Neuron (in vitro differentiated cells): ENCODE measurements at regions not wholly inside any gene's neighbourhood (a gene's known extent, or its start where the extent isn't known, plus 50 kb on each side); places are given as distances from the start of the nearest gene placed in this dataset.

Source experiments
- H2AFZ ChIP-seq: one replicate; pipeline ENCODE4 v1.6.1; 2013; ENCODE audit warnings: low read depth, mild to moderate bottlenecking, inconsistent platforms, low read length, moderate library complexity
- H3K27me3 ChIP-seq: one replicate; pipeline ENCODE4 v1.6.1; 2013; ENCODE audit warnings: low read length; ENCODE audit not compliant: insufficient read depth
- H3K36me3 ChIP-seq: one replicate; pipeline ENCODE4 v1.6.1; 2013; ENCODE audit warnings: low read length; ENCODE audit not compliant: insufficient read depth
- H3K4me1 ChIP-seq: one replicate; pipeline ENCODE4 v1.6.1; 2013; ENCODE audit warnings: low read length; ENCODE audit not compliant: insufficient read depth
- H3K4me3 ChIP-seq: 2 replicates; pipeline ENCODE4 v1.5.1; 2013; ENCODE audit warnings: mild to moderate bottlenecking, low read length, moderate library complexity
- H3K9me3 ChIP-seq: one replicate; pipeline ENCODE4 v1.6.1; 2013; ENCODE audit warnings: low read length

GRCh38 chr10:58996866-58997265 is 179.6 kb upstream of the PHYHIPL start:
- Histone ChIP-seq H3K36me3 (no peaks in the 10 kb centered on the region), H3K4me1 (peaks cover 11% of the 10 kb centered on the region), H3K4me3 (no peak overlapping the region), H3K27me3 (peaks cover 2% of the 10 kb centered on the region), H3K9me3 (no peaks in the 10 kb centered on the region), H2AFZ (no peak overlapping the region)

GRCh38 chr10:58998924-58999713 is 177.3 kb upstream of the PHYHIPL start:
- H3K27me3 ChIP-seq = peaks cover 2% of the 10 kb centered on the region
- no peak overlapping the region for H3K4me3 ChIP-seq
- no peak overlapping the region for H2AFZ ChIP-seq
- no peaks in the 10 kb centered on the region for H3K36me3 ChIP-seq
- H3K4me1 ChIP-seq = peaks cover 3% of the 10 kb centered on the region
- H3K9me3 ChIP-seq = no peaks in the 10 kb centered on the region

- no peaks in the 10 kb centered on the region for H3K9me3 ChIP-seq
- no peaks in the 10 kb centered on the region for H3K4me1 ChIP-seq
- H3K4me3 ChIP-seq = no peak overlapping the region
- no peaks in the 10 kb centered on the region for H3K36me3 ChIP-seq
- H2AFZ ChIP-seq = no peak overlapping the region
- H3K27me3 ChIP-seq = peaks cover 2% of the 10 kb centered on the region
Measured at GRCh38 chr10:59000162-59000825, 176.1 kb upstream of the PHYHIPL start.

GRCh38 chr10:59002011-59002410 is 174.4 kb upstream of the PHYHIPL start:
- no peaks in the 10 kb centered on the region for H3K36me3 ChIP-seq
- H3K4me1 ChIP-seq = no peaks in the 10 kb centered on the region
- H3K27me3 ChIP-seq = peaks cover 2% of the 10 kb centered on the region
- no peak overlapping the region for H2AFZ ChIP-seq
- no peaks in the 10 kb centered on the region for H3K9me3 ChIP-seq
- H3K4me3 ChIP-seq = no peak overlapping the region

- H3K9me3 ChIP-seq = no peaks in the 10 kb centered on the region
- H3K4me3 ChIP-seq = no peak overlapping the region
- no peak overlapping the region for H2AFZ ChIP-seq
- no peaks in the 10 kb centered on the region for H3K4me1 ChIP-seq
- no peaks in the 10 kb centered on the region for H3K36me3 ChIP-seq
- H3K27me3 ChIP-seq = peaks cover 5% of the 10 kb centered on the region
Measured at GRCh38 chr10:59003203-59003602, 173.2 kb upstream of the PHYHIPL start.

GRCh38 chr10:59004392-59004791 is 172.1 kb upstream of the PHYHIPL start:
- H2AFZ ChIP-seq = no peak overlapping the region
- peaks cover 5% of the 10 kb centered on the region for H3K27me3 ChIP-seq
- no peak overlapping the region for H3K4me3 ChIP-seq
- no peaks in the 10 kb centered on the region for H3K4me1 ChIP-seq
- H3K36me3 ChIP-seq = no peaks in the 10 kb centered on the region
- H3K9me3 ChIP-seq = no peaks in the 10 kb centered on the region

GRCh38 chr10:59006511-59007306 is 169.7 kb upstream of the PHYHIPL start:
- no peaks in the 10 kb centered on the region for H3K4me1 ChIP-seq
- peaks cover 4% of the 10 kb centered on the region for H3K27me3 ChIP-seq
- H3K36me3 ChIP-seq = no peaks in the 10 kb centered on the region

GRCh38 chr10:59007307-59008025 is 169.0 kb upstream of the PHYHIPL start:
- Histone ChIP-seq H3K27me3 (peaks cover 4% of the 10 kb centered on the region), H3K9me3 (no peaks in the 10 kb centered on the region), H3K4me1 (no peaks in the 10 kb centered on the region), H2AFZ (no peak overlapping the region), H3K4me3 (no peak overlapping the region), H3K36me3 (no peaks in the 10 kb centered on the region)

More at GRCh38 chr10:59006511-59007306, 169.7 kb upstream of the PHYHIPL start:
- H3K4me3 ChIP-seq = no peak overlapping the region
- H2AFZ ChIP-seq = no peak overlapping the region
- no peaks in the 10 kb centered on the region for H3K9me3 ChIP-seq

- peaks cover 4% of the 10 kb centered on the region for H3K27me3 ChIP-seq
- H3K9me3 ChIP-seq = no peaks in the 10 kb centered on the region
- H3K4me1 ChIP-seq = no peaks in the 10 kb centered on the region
- no peak overlapping the region for H3K4me3 ChIP-seq
- no peak overlapping the region for H2AFZ ChIP-seq
- H3K36me3 ChIP-seq = no peaks in the 10 kb centered on the region
Measured at GRCh38 chr10:59008452-59008851, 168.0 kb upstream of the PHYHIPL start.

- Histone ChIP-seq H3K4me1 (no peaks in the 10 kb centered on the region), H3K9me3 (no peaks in the 10 kb centered on the region), H3K27me3 (peaks cover 6% of the 10 kb centered on the region), H2AFZ (no peak overlapping the region), H3K36me3 (no peaks in the 10 kb centered on the region), H3K4me3 (no peak overlapping the region)
Measured at GRCh38 chr10:59011972-59012632, 164.3 kb upstream of the PHYHIPL start.

GRCh38 chr10:59012839-59013238 is 163.6 kb upstream of the PHYHIPL start:
- Histone ChIP-seq H3K9me3 (no peaks in the 10 kb centered on the region), H2AFZ (no peak overlapping the region), H3K36me3 (no peaks in the 10 kb centered on the region), H3K27me3 (peaks cover 4% of the 10 kb centered on the region), H3K4me3 (no peak overlapping the region), H3K4me1 (no peaks in the 10 kb centered on the region)

- H3K36me3 ChIP-seq = no peaks in the 10 kb centered on the region
- peaks cover 2% of the 10 kb centered on the region for H3K4me1 ChIP-seq
Measured at GRCh38 chr10:59016043-59016442, 160.4 kb upstream of the PHYHIPL start.

More at GRCh38 chr10:59016043-59016442, 160.4 kb upstream of the PHYHIPL start:
- H3K27me3 ChIP-seq = peaks cover 4% of the 10 kb centered on the region
- no peak overlapping the region for H2AFZ ChIP-seq
- no peaks in the 10 kb centered on the region for H3K9me3 ChIP-seq
- H3K4me3 ChIP-seq = no peak overlapping the region
